ENCODE measurements at regions not wholly inside any gene's neighbourhood (a gene's known extent, or its start where the extent isn't known, plus 50 kb on each side); places are given as distances from the start of the nearest gene placed in this dataset.
"Not testable (repeated sequence)": the region's sequence is repeated elsewhere in the genome, so short reads cannot be mapped to it uniquely, and the experiment has no call there.

DNA sequence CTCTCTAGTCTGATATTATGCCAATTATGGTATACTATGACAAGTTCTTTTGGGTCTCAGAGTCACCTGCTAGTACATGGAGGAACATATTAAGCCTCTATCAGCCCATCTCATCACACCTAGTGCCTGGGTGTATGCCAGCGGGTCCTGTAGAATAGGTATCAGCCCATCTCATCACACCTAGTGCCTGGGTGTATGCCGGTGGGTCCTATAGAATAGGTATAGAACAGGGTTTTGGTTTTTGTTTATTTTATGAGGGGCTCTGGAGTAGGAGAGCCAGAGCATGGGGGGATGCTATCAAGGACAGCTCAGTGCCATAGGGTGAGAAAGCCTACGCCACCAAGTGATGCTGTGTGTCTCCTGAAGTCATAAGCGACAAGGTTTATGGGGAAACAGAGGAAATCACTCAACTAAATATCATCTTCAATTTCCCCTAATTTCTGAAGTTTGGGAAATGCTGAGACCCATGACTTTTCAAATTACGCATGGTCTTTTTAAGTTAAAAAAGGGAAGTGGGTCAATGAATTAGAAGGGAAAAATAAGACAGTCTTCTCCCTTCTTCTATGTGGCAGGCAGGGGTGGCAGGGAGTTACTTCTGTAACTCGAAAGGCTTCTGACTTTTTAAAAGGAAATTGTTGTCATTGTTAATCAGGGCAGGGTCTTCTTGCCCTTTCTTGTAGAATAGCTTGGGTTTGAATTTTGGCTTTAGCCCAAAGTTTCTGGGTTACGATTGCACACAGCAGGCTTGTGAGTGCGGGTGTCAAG is 781.0 kb upstream of the TPTE start:
- TF ChIP-seq, protein P1, sequence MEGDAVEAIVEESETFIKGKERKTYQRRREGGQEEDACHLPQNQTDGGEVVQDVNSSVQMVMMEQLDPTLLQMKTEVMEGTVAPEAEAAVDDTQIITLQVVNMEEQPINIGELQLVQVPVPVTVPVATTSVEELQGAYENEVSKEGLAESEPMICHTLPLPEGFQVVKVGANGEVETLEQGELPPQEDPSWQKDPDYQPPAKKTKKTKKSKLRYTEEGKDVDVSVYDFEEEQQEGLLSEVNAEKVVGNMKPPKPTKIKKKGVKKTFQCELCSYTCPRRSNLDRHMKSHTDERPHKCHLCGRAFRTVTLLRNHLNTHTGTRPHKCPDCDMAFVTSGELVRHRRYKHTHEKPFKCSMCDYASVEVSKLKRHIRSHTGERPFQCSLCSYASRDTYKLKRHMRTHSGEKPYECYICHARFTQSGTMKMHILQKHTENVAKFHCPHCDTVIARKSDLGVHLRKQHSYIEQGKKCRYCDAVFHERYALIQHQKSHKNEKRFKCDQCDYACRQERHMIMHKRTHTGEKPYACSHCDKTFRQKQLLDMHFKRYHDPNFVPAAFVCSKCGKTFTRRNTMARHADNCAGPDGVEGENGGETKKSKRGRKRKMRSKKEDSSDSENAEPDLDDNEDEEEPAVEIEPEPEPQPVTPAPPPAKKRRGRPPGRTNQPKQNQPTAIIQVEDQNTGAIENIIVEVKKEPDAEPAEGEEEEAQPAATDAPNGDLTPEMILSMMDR (IDR thresholded peaks at IDR 0.05): not testable (repeated sequence)
- not testable (repeated sequence) for TF ChIP-seq POLR2AphosphoS5 (IDR thresholded peaks at IDR 0.05)
